Upper lobe of left lung (tissue), 4 donors: ENCODE measurements at regions not wholly inside any gene's neighbourhood (a gene's known extent, or its start where the extent isn't known, plus 50 kb on each side); places are given as distances from the start of the nearest gene placed in this dataset.

ENCODE experiments used
- CTCF ChIP-seq, 6 experiments: fragments of 450-650 bp in 4 of 6; fragments of 200-600 bp in 2 of 6; sonication (generic) in 2 of 6; IDR thresholded peaks; one replicate each; pipeline ENCODE4 v1.5.1; 2016 to 2019; ENCODE audit warnings: antibody characterized with exemption in 6 of 6
- POLR2A ChIP-seq, 4 donors: fragments of 450-650 bp; IDR thresholded peaks; one replicate each; pipeline ENCODE4 v1.5.1; 2016 to 2017; ENCODE audit warnings: antibody characterized with exemption in 4 of 4, mild to moderate bottlenecking in 2 of 4
- POLR2AphosphoS5 ChIP-seq, 2 donors: sonication (generic); formaldehyde crosslinking; IDR thresholded peaks; one replicate each; pipeline ENCODE4 v1.5.1; 2017; ENCODE audit warnings: antibody characterized with exemption in 2 of 2

- TF ChIP-seq CTCF (IDR thresholded peaks at IDR 0.05) (no peak), POLR2A (IDR thresholded peaks at IDR 0.05) (no peak), POLR2AphosphoS5 (IDR thresholded peaks at IDR 0.05) (no peak)
Measured at GRCh38 chr2:186069676-186070075, 331.1 kb downstream of the FSIP2 start.
